ENCODE measurements at regions not wholly inside any gene's neighbourhood (a gene's known extent, or its start where the extent isn't known, plus 50 kb on each side); places are given as distances from the start of the nearest gene placed in this dataset.

- no peak for DNase-seq (ENCODE audit: low read depth)
Measured at GRCh38 chr5:160511280-160511929, 89.8 kb downstream of the PTTG1 start.

Measured in activated T-cell treated with anti-CD3 and anti-CD28 coated beads for 1 hour (primary cell).